ENCODE measurements at regions not wholly inside any gene's neighbourhood (a gene's known extent, or its start where the extent isn't known, plus 50 kb on each side); places are given as distances from the start of the nearest gene placed in this dataset.
A peak's percentile ranks its signal among the peaks of the same experiment; 100 is the strongest.

DNA sequence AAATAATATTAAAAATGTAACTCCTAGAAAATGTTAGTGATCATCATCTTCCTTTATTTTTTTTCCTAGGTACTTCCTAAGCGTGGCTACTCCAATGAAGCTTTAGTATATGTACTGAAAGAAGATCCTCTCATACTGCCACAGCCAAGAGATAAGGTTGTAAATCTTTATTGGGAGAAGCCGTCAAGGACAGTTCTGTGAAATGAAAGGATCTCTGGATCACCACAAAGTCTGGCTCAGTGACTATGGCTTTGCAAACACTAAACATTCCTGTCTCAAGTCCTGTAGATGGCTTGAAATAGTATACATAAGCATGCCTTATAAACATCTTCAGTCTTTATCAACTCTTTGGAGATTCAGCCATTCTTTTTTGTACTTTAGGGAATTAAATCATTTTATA lies 61.2 kb upstream of the DPH5 start:
- DNase-seq (ENCODE audit: low read depth): no peak

- DNase-seq (ENCODE audit: low read depth): peak; percentile 9
Observed at GRCh38 chr1:101081496-101082488, 56.2 kb upstream of the DPH5 start.

DNA sequence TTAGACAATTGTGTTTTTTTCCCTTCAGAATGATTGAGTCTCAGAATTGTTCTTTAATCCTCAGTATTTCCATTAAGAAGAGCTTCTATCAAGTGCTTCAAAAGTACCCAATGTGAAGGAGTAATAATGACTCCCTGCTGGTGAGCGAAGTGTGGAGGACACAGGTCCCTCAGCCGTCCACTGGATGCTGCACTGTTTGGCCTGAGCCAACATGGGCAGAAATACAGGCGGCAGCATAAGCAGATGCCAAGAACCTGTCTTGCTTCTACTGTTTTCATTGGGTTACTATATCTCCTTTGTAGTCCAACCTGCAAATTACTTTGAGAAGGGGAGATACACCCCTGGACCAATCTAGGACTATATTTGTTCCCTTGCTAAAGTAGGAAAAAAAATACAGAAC lies 55.3 kb upstream of the DPH5 start:
- no peak for DNase-seq (ENCODE audit: low read depth)

- no peak for DNase-seq (ENCODE audit: low read depth)
Observed at GRCh38 chr1:101079341-101079740, 53.8 kb upstream of the DPH5 start.

GRCh38 chr1:101077849-101078248 lies 52.3 kb upstream of the DPH5 start:
- no peak for DNase-seq (ENCODE audit: low read depth)

- DNase-seq (ENCODE audit: low read depth): no peak
Observed at GRCh38 chr1:101075926-101076325, 50.3 kb upstream of the DPH5 start.
